ENCODE measurements at regions not wholly inside any gene's neighbourhood (a gene's known extent, or its start where the extent isn't known, plus 50 kb on each side); places are given as distances from the start of the nearest gene placed in this dataset.

GRCh38 chrX:17242470-17242869 lies 132.5 kb upstream of the NHS start:
- no peak overlapping the region for H3K4me2 ChIP-seq (ENCODE audit: low read length)
- no peaks in the 10 kb centered on the region for H3K4me1 ChIP-seq (ENCODE audit: control insufficient read depth in 1 of 2, insufficient read depth in 2 of 2, low read length in 2 of 2)
- no peak overlapping the region for H3K27ac ChIP-seq (ENCODE audit: low read depth, low read length)
- H3K9me3 ChIP-seq (ENCODE audit: control insufficient read depth in 1 of 2, insufficient read depth in 1 of 2, low read depth in 1 of 2, low read length in 2 of 2) = no peaks in the 10 kb centered on the region
- no peaks in the 10 kb centered on the region for H3K27me3 ChIP-seq (ENCODE audit: insufficient read depth, low read length)
- no peaks in the 10 kb centered on the region for H3K9me2 ChIP-seq (ENCODE audit: insufficient read depth)
- no peak overlapping the region for H3K4me3 ChIP-seq (replicated peaks in 1 of 2; ENCODE audit: low read depth in 1 of 2, low read length in 2 of 2)
- no TSS peak for BruUV-seq (replicated peaks)
- H3K79me2 ChIP-seq (ENCODE audit: insufficient read depth, low read length) = no peaks in the 10 kb centered on the region
- H2AFZ ChIP-seq (ENCODE audit: low read depth, low read length, poor library complexity, severe bottlenecking) = no peak overlapping the region
- TF ChIP-seq RAD21 (IDR thresholded peaks at IDR 0.05; ENCODE audit: low read depth) (peak; percentile 74), CTCF (IDR thresholded peaks at IDR 0.05 in 2 of 3, conservative IDR thresholded peaks at IDR 0.05 in 1 of 3; ENCODE audit: borderline replicate concordance in 1 of 3, insufficient read depth in 1 of 3, low read depth in 2 of 3, low read length in 2 of 3) (peak; percentile 61 to 73 (median 67)), ATF3 (IDR thresholded peaks at IDR 0.05) (no peak)
- ChIA-PET POLR2A (no interaction called here), CTCF (interaction anchor here (0.7 to 1.4 kb wide), 3 partner anchors 349 to 448 kb away, joined by 3 to 5 read pairs (median 4); no protein-coding TSS in a partner anchor), RAD21 (ENCODE audit: low non-redundant PET in 1 of 2, low total read pairs in 2 of 2, uncharacterized antibody in 2 of 2, unreplicated experiment in 2 of 2) (no interaction called here)
- ATAC-seq (peak; percentile 79), DNase-seq (ENCODE audit: low read depth, low spot score) (peak; percentile 34)
- H3K9ac ChIP-seq (ENCODE audit: low read length) = no peak overlapping the region
- H3K36me3 ChIP-seq (ENCODE audit: control insufficient read depth in 1 of 2, insufficient read depth in 2 of 2, low read length in 2 of 2) = no peaks in the 10 kb centered on the region
- H4K20me1 ChIP-seq (ENCODE audit: insufficient read depth) = no peaks in the 10 kb centered on the region
- intact Hi-C loops (cut with micrococcal nuclease) = loop anchor here (1.0 to 5.0 kb wide), 4 partner anchors 130 to 448 kb away; no protein-coding TSS in a partner anchor

- intact Hi-C loops (cut with micrococcal nuclease) = no loop called here
- no peak for TF ChIP-seq CBX3 (IDR thresholded peaks at IDR 0.05; ENCODE audit: low read depth)
- no peak for TF ChIP-seq JUND (IDR thresholded peaks at IDR 0.05)
- no peak for TF ChIP-seq FOSL1 (IDR thresholded peaks at IDR 0.05; ENCODE audit: low read depth)
- ChIA-PET POLR2A (no interaction called here), CTCF (no interaction called here), RAD21 (ENCODE audit: low non-redundant PET in 1 of 2, low total read pairs in 2 of 2, uncharacterized antibody in 2 of 2, unreplicated experiment in 2 of 2) (interaction anchor here in 1 of 2 experiments (0.6 kb wide), 1 partner anchor 126 kb away, joined by 3 read pairs; no protein-coding TSS in a partner anchor)
- no peak overlapping the region for H2AFZ ChIP-seq (ENCODE audit: low read depth, low read length, poor library complexity, severe bottlenecking)
- H3K4me3 ChIP-seq (replicated peaks in 1 of 2; ENCODE audit: low read depth in 1 of 2, low read length in 2 of 2) = no peak overlapping the region
- no peak for DNase-seq (ENCODE audit: low read depth, low spot score)
- no peaks in the 10 kb centered on the region for H4K20me1 ChIP-seq (ENCODE audit: insufficient read depth)
- H3K9ac ChIP-seq (ENCODE audit: low read length) = no peak overlapping the region
- H3K79me2 ChIP-seq (ENCODE audit: insufficient read depth, low read length) = no peaks in the 10 kb centered on the region
- no peak overlapping the region for H3K4me2 ChIP-seq (ENCODE audit: low read length)
- H3K4me1 ChIP-seq (ENCODE audit: control insufficient read depth in 1 of 2, insufficient read depth in 2 of 2, low read length in 2 of 2) = no peaks in the 10 kb centered on the region
- BruUV-seq (replicated peaks) = no TSS peak
- H3K9me2 ChIP-seq (ENCODE audit: insufficient read depth) = no peaks in the 10 kb centered on the region
- H3K27ac ChIP-seq (ENCODE audit: low read depth, low read length) = no peak overlapping the region
- H3K36me3 ChIP-seq (ENCODE audit: control insufficient read depth in 1 of 2, insufficient read depth in 2 of 2, low read length in 2 of 2) = no peaks in the 10 kb centered on the region
- 0 out of 2 replicates have a peak, but pooled peaks have one; percentile 58 for ATAC-seq
- no peaks in the 10 kb centered on the region for H3K27me3 ChIP-seq (ENCODE audit: insufficient read depth, low read length)
- H3K9me3 ChIP-seq (ENCODE audit: control insufficient read depth in 1 of 2, insufficient read depth in 1 of 2, low read depth in 1 of 2, low read length in 2 of 2) = no peaks in the 10 kb centered on the region
Observed at GRCh38 chrX:17247144-17247543, 127.9 kb upstream of the NHS start.
